ENCODE measurements at regions not wholly inside any gene's neighbourhood (a gene's known extent, or its start where the extent isn't known, plus 50 kb on each side); places are given as distances from the start of the nearest gene placed in this dataset.

GRCh38 chr13:33727297-33728083 is 90.5 kb upstream of the RFC3 start:
- H3K9ac ChIP-seq (ENCODE audit: low read length), result no peak overlapping the region
- no peaks in the 10 kb centered on the region for H3K36me3 ChIP-seq (ENCODE audit: control insufficient read depth, insufficient read depth, low read length)
- H3K79me2 ChIP-seq (ENCODE audit: control insufficient read depth, insufficient read depth, low read length), result no peaks in the 10 kb centered on the region
- H2BK15ac ChIP-seq (replicated peaks; ENCODE audit: low read depth), result no peak overlapping the region
- no peak overlapping the region for H3K56ac ChIP-seq (ENCODE audit: low read length)
- peaks cover 3% of the 10 kb centered on the region for H3K4me1 ChIP-seq (ENCODE audit: control insufficient read depth, low read depth, low read length)
- no peaks in the 10 kb centered on the region for H3K27me3 ChIP-seq (ENCODE audit: insufficient read depth, low read length, poor library complexity)
- DNase-seq, result no peak
- H3K4me3 ChIP-seq (ENCODE audit: low read length), result no peak overlapping the region
- no peak overlapping the region for H2AK5ac ChIP-seq (ENCODE audit: low read length)
- H3K18ac ChIP-seq (ENCODE audit: low read length), result no peak overlapping the region
- no peak overlapping the region for H4K5ac ChIP-seq (ENCODE audit: low read length)
- H3K23ac ChIP-seq (ENCODE audit: low read length), result no peak overlapping the region
- no CpG with 5 or more reads among the region's 4 CpGs for WGBS (ENCODE audit: extremely low coverage, insufficient coverage, low lambda C conversion rate)
- H3K4ac ChIP-seq (ENCODE audit: low read depth, low read length), result no peak overlapping the region
- no peak overlapping the region for H3K4me2 ChIP-seq (ENCODE audit: low read length)
- no peak overlapping the region for H4K8ac ChIP-seq (ENCODE audit: low read depth, low read length)
- no peak overlapping the region for H3K27ac ChIP-seq (ENCODE audit: low read depth, low read length)
- H2BK120ac ChIP-seq (ENCODE audit: low read depth, low read length), result no peak overlapping the region
- H2BK5ac ChIP-seq (ENCODE audit: low read length), result no peak overlapping the region
- H3K79me1 ChIP-seq (ENCODE audit: low read length), result no peaks in the 10 kb centered on the region

DNA sequence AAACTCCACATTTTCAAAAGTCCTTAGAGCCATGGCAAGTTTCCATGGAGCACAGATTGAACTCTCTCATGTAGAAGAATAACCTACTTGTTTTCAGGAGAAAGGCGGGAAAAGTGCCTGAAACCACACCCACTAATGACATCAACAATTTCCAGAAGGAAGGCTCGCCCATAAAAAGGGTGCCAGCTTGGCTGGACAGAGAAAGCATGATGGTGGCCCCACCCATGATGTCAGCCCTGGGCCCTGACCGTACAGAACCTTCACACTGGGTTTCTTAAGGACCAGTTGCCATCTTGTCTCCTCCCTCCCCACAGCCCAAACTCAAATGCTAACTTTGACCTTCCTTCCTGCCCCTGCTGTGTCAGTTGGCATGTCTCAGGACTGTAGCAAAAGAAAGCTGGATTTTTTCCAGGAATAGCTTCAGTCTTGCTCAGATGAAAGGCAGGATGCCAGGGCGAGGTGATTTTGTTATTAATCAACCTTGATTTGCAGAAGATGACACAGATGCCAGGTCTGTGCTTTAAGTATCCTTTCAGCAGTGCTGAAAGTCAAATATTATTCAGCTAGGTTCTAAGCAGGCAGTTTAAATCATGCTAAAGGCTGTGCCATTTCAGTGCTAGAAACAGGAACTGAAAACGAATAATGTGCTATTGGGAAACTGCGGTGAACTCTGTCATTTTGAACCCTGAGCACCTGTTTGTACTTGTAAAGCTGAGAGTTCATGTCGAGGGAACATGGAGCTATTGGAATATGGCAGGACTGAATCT is 89.5 kb upstream of the RFC3 start:
- DNase-seq, result no peak
- H3K56ac ChIP-seq (ENCODE audit: low read length), result no peak overlapping the region
- no peak overlapping the region for H3K4me2 ChIP-seq (ENCODE audit: low read length)
- no peak overlapping the region for H2BK120ac ChIP-seq (ENCODE audit: low read depth, low read length)
- no peak overlapping the region for H3K18ac ChIP-seq (ENCODE audit: low read length)
- H2AK5ac ChIP-seq (ENCODE audit: low read length), result no peak overlapping the region
- H3K4me3 ChIP-seq (ENCODE audit: low read length), result no peak overlapping the region
- H3K79me2 ChIP-seq (ENCODE audit: control insufficient read depth, insufficient read depth, low read length), result no peaks in the 10 kb centered on the region
- H3K27me3 ChIP-seq (ENCODE audit: insufficient read depth, low read length, poor library complexity), result no peaks in the 10 kb centered on the region
- no peaks in the 10 kb centered on the region for H3K4me1 ChIP-seq (ENCODE audit: control insufficient read depth, low read depth, low read length)
- no peak overlapping the region for H4K5ac ChIP-seq (ENCODE audit: low read length)
- H3K36me3 ChIP-seq (ENCODE audit: control insufficient read depth, insufficient read depth, low read length), result no peaks in the 10 kb centered on the region
- H2BK15ac ChIP-seq (replicated peaks; ENCODE audit: low read depth), result no peak overlapping the region
- no peak overlapping the region for H3K23ac ChIP-seq (ENCODE audit: low read length)
- no peak overlapping the region for H2BK5ac ChIP-seq (ENCODE audit: low read length)
- H3K27ac ChIP-seq (ENCODE audit: low read depth, low read length), result no peak overlapping the region
- H3K79me1 ChIP-seq (ENCODE audit: low read length), result no peaks in the 10 kb centered on the region
- H4K8ac ChIP-seq (ENCODE audit: low read depth, low read length), result no peak overlapping the region
- no peak overlapping the region for H3K4ac ChIP-seq (ENCODE audit: low read depth, low read length)
- no CpG with 5 or more reads among the region's 7 CpGs for WGBS (ENCODE audit: extremely low coverage, insufficient coverage, low lambda C conversion rate)
- H3K9ac ChIP-seq (ENCODE audit: low read length), result no peak overlapping the region

- Histone ChIP-seq H3K4me2 (ENCODE audit: low read length) (no peak overlapping the region), H2BK5ac (ENCODE audit: low read length) (no peak overlapping the region), H3K9ac (ENCODE audit: low read length) (no peak overlapping the region), H3K79me2 (ENCODE audit: control insufficient read depth, insufficient read depth, low read length) (no peaks in the 10 kb centered on the region), H3K4ac (ENCODE audit: low read depth, low read length) (no peak overlapping the region), H3K56ac (ENCODE audit: low read length) (no peak overlapping the region), H3K27ac (ENCODE audit: low read depth, low read length) (no peak overlapping the region), H3K23ac (ENCODE audit: low read length) (no peak overlapping the region), H3K4me3 (ENCODE audit: low read length) (no peak overlapping the region), H3K4me1 (ENCODE audit: control insufficient read depth, low read depth, low read length) (no peaks in the 10 kb centered on the region), H4K5ac (ENCODE audit: low read length) (no peak overlapping the region), H2BK120ac (ENCODE audit: low read depth, low read length) (no peak overlapping the region), H3K18ac (ENCODE audit: low read length) (no peak overlapping the region), H4K8ac (ENCODE audit: low read depth, low read length) (no peak overlapping the region), H3K27me3 (ENCODE audit: insufficient read depth, low read length, poor library complexity) (no peaks in the 10 kb centered on the region), H3K79me1 (ENCODE audit: low read length) (no peaks in the 10 kb centered on the region), H3K36me3 (ENCODE audit: control insufficient read depth, insufficient read depth, low read length) (no peaks in the 10 kb centered on the region), H2AK5ac (ENCODE audit: low read length) (no peak overlapping the region), H2BK15ac (replicated peaks; ENCODE audit: low read depth) (no peak overlapping the region)
- DNase-seq, result no peak
- no CpG with 5 or more reads among the region's 1 CpG for WGBS (ENCODE audit: extremely low coverage, insufficient coverage, low lambda C conversion rate)
These were observed 87.8 kb upstream of the RFC3 start for GRCh38 chr13:33730147-33730546.

DNA sequence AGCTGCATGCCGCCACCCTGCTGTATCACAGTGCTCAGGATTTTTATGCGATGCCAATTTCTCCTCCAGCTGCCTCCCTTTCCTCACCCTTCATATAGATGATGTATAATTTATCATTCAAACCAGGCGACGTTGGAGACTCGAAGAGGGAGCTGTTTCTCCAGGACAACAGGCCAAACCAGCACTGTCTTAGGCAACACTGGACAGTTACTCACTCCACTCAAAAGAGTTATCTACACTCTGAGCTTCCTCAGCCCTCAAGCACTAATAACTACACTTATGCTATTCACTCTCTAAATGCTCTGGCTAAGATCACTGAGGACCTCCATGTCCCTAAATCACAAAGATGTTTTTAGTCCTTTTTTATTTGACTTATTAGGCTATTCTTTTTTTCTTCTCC is 87.3 kb upstream of the RFC3 start:
- Histone ChIP-seq H3K4me3 (ENCODE audit: low read length) (no peak overlapping the region), H3K27me3 (ENCODE audit: insufficient read depth, low read length, poor library complexity) (no peaks in the 10 kb centered on the region), H3K9ac (ENCODE audit: low read length) (no peak overlapping the region), H3K79me2 (ENCODE audit: control insufficient read depth, insufficient read depth, low read length) (no peaks in the 10 kb centered on the region), H3K18ac (ENCODE audit: low read length) (no peak overlapping the region), H2BK120ac (ENCODE audit: low read depth, low read length) (no peak overlapping the region), H3K36me3 (ENCODE audit: control insufficient read depth, insufficient read depth, low read length) (no peaks in the 10 kb centered on the region), H2AK5ac (ENCODE audit: low read length) (no peak overlapping the region), H3K4me2 (ENCODE audit: low read length) (no peak overlapping the region), H2BK15ac (replicated peaks; ENCODE audit: low read depth) (no peak overlapping the region), H4K8ac (ENCODE audit: low read depth, low read length) (no peak overlapping the region), H3K4me1 (ENCODE audit: control insufficient read depth, low read depth, low read length) (no peaks in the 10 kb centered on the region), H3K27ac (ENCODE audit: low read depth, low read length) (no peak overlapping the region), H3K4ac (ENCODE audit: low read depth, low read length) (no peak overlapping the region), H2BK5ac (ENCODE audit: low read length) (no peak overlapping the region), H3K23ac (ENCODE audit: low read length) (no peak overlapping the region), H3K56ac (ENCODE audit: low read length) (no peak overlapping the region), H3K79me1 (ENCODE audit: low read length) (no peaks in the 10 kb centered on the region), H4K5ac (ENCODE audit: low read length) (no peak overlapping the region)
- WGBS (ENCODE audit: extremely low coverage, insufficient coverage, low lambda C conversion rate), result no CpG with 5 or more reads among the region's 5 CpGs
- DNase-seq, result no peak

- Histone ChIP-seq H3K4me1 (ENCODE audit: control insufficient read depth, low read depth, low read length) (no peaks in the 10 kb centered on the region), H3K4me2 (ENCODE audit: low read length) (no peak overlapping the region), H3K9ac (ENCODE audit: low read length) (no peak overlapping the region), H3K18ac (ENCODE audit: low read length) (no peak overlapping the region), H2BK15ac (replicated peaks; ENCODE audit: low read depth) (no peak overlapping the region), H3K4me3 (ENCODE audit: low read length) (no peak overlapping the region), H3K4ac (ENCODE audit: low read depth, low read length) (no peak overlapping the region), H3K23ac (ENCODE audit: low read length) (no peak overlapping the region), H3K79me2 (ENCODE audit: control insufficient read depth, insufficient read depth, low read length) (no peaks in the 10 kb centered on the region), H3K27ac (ENCODE audit: low read depth, low read length) (no peak overlapping the region), H3K36me3 (ENCODE audit: control insufficient read depth, insufficient read depth, low read length) (no peaks in the 10 kb centered on the region), H3K56ac (ENCODE audit: low read length) (no peak overlapping the region), H4K8ac (ENCODE audit: low read depth, low read length) (no peak overlapping the region), H2AK5ac (ENCODE audit: low read length) (no peak overlapping the region), H3K27me3 (ENCODE audit: insufficient read depth, low read length, poor library complexity) (no peaks in the 10 kb centered on the region), H2BK120ac (ENCODE audit: low read depth, low read length) (no peak overlapping the region), H3K79me1 (ENCODE audit: low read length) (no peaks in the 10 kb centered on the region), H4K5ac (ENCODE audit: low read length) (no peak overlapping the region), H2BK5ac (ENCODE audit: low read length) (no peak overlapping the region)
- no CpG with 5 or more reads among the region's 1 CpG for WGBS (ENCODE audit: extremely low coverage, insufficient coverage, low lambda C conversion rate)
- no peak for DNase-seq
These were observed 82.7 kb upstream of the RFC3 start for GRCh38 chr13:33735276-33735675.
